Naive thymus-derived CD4-positive, alpha-beta T cell (primary cell): ENCODE measurements at regions not wholly inside any gene's neighbourhood (a gene's known extent, or its start where the extent isn't known, plus 50 kb on each side); places are given as distances from the start of the nearest gene placed in this dataset.

Experiments
- ATAC-seq: fragments of 150-1000 bp; cut with Tn5 transposase; 2 replicates; pipeline ENCODE4 v1.10.0; 2021; ENCODE audit warnings: mild to moderate bottlenecking, moderate library complexity
- CTCF ChIA-PET: fragments of 350-600 bp; sonication (Branson Sonifier 250); formaldehyde crosslinking; loops from one replicate; lab custom pipeline; 2021; ENCODE audit warnings: antibody characterized with exemption; lab: Charles Lee
- POLR2A ChIA-PET: fragments of 350-600 bp; sonication (Branson Sonifier 250); formaldehyde crosslinking; loops from one replicate; lab custom pipeline; 2021; ENCODE audit warnings: antibody characterized with exemption, inconsistent platforms; lab: Charles Lee
- DNase-seq, 9 donors: peaks; one replicate each; pipeline versions ENCODE4 v3.0.0 to v3.0.0-alpha.2; 2020 to 2022; ENCODE audit warnings: mixed read lengths in 1 of 9
- H3K27ac ChIP-seq: one replicate; pipeline ENCODE4 v1.7.0; 2013; ENCODE audit warnings: mild to moderate bottlenecking, low read depth, low read length, moderate library complexity
- H3K27me3 ChIP-seq, 2 donors: one replicate each; pipeline ENCODE4 v1.7.0; 2013; ENCODE audit warnings: low read length in 2 of 2, mild to moderate bottlenecking in 2 of 2, moderate library complexity in 2 of 2; ENCODE audit not compliant: control insufficient read depth in 2 of 2, insufficient read depth in 2 of 2
- H3K36me3 ChIP-seq, 3 experiments: 1 replicate in 2 of 3; 2 replicates in 1 of 3; pipeline ENCODE4 v1.7.0; 2013; ENCODE audit warnings: low read length in 3 of 3, mild to moderate bottlenecking in 3 of 3, moderate library complexity in 1 of 3; ENCODE audit not compliant: insufficient read depth in 3 of 3, control insufficient read depth in 2 of 3
- H3K4me1 ChIP-seq, 2 donors: one replicate each; pipeline ENCODE4 v1.7.0; 2013; ENCODE audit warnings: low read length in 2 of 2, mild to moderate bottlenecking in 2 of 2, moderate library complexity in 1 of 2; ENCODE audit not compliant: control insufficient read depth in 2 of 2, insufficient read depth in 2 of 2
- H3K4me3 ChIP-seq: 2 replicates; pipeline ENCODE4 v1.7.0; 2013; ENCODE audit warnings: mild to moderate bottlenecking, low read length
- H3K9me3 ChIP-seq, 3 experiments: 1 replicate in 2 of 3; 2 replicates in 1 of 3; pipeline ENCODE4 v1.7.0; 2013; ENCODE audit warnings: low read length in 3 of 3; ENCODE audit not compliant: control insufficient read depth in 2 of 3
- H3K27ac Mint-ChIP-seq, 9 donors: one replicate each; pipeline ENCODE4 v1.8.0; 2020 to 2022; ENCODE audit warnings: mixed read lengths in 9 of 9, mild to moderate bottlenecking in 8 of 9, moderate library complexity in 5 of 9, inconsistent platforms in 2 of 9
- H3K27me3 Mint-ChIP-seq, 5 donors: one replicate each; pipeline ENCODE4 v1.8.0; 2021 to 2022; ENCODE audit warnings: mixed read lengths in 5 of 5, mild to moderate bottlenecking in 1 of 5
- H3K36me3 Mint-ChIP-seq, 5 donors: one replicate each; pipeline ENCODE4 v1.8.0; 2020 to 2022; ENCODE audit warnings: mixed read lengths in 5 of 5, mild to moderate bottlenecking in 3 of 5, inconsistent platforms in 1 of 5
- H3K4me1 Mint-ChIP-seq, 7 donors: one replicate each; pipeline ENCODE4 v1.8.0; 2020 to 2022; ENCODE audit warnings: mixed read lengths in 7 of 7, mild to moderate bottlenecking in 3 of 7, inconsistent platforms in 1 of 7
- H3K4me3 Mint-ChIP-seq, 10 donors: one replicate each; pipeline ENCODE4 v1.8.0; 2020 to 2022; ENCODE audit warnings: mild to moderate bottlenecking in 10 of 10, mixed read lengths in 10 of 10, moderate library complexity in 6 of 10, inconsistent platforms in 2 of 10
- H3K9me3 Mint-ChIP-seq, 11 donors: one replicate each; pipeline ENCODE4 v1.8.0; 2020 to 2022; ENCODE audit warnings: mixed read lengths in 11 of 11, mild to moderate bottlenecking in 4 of 11, inconsistent platforms in 1 of 11, moderate library complexity in 1 of 11
- intact Hi-C, 2 donors: fragments of 100-400 bp; cut with micrococcal nuclease; formaldehyde crosslinking; loops; one replicate each; pipeline ENCODE4 v1.15.1; 2023

- no peaks in the 10 kb centered on the region for H3K4me1 Mint-ChIP-seq
These were observed 173.3 kb upstream of the PDGFD start for GRCh38 chr11:104337273-104337672.

GRCh38 chr11:104333977-104334376 lies 170.0 kb upstream of the PDGFD start:
- Histone ChIP-seq H3K4me1 (no peaks in the 10 kb centered on the region), H3K9me3 (no peaks in the 10 kb centered on the region), H3K36me3 (no peaks in the 10 kb centered on the region), H3K27ac (no peak overlapping the region), H3K27me3 (no peaks in the 10 kb centered on the region), H3K4me3 (no peak overlapping the region)
- no peaks in the 10 kb centered on the region for H3K4me1 Mint-ChIP-seq
- no peak for ATAC-seq
- ChIA-PET CTCF (no interaction called here), POLR2A (no interaction called here)
- no peak for DNase-seq
- no peaks in the 10 kb centered on the region for H3K36me3 Mint-ChIP-seq
- H3K9me3 Mint-ChIP-seq: peaks cover 0 to 4% (median 0%) of the 10 kb centered on the region in 11 donors
- H3K27me3 Mint-ChIP-seq: peaks cover 0 to 10% (median 0%) of the 10 kb centered on the region in 5 donors
- no peak overlapping the region for H3K4me3 Mint-ChIP-seq
- intact Hi-C loops: loop anchor here in 1 of 2 donors (2.0 kb wide), 1 partner anchor 651 kb away; no protein-coding TSS in a partner anchor
- no peak overlapping the region for H3K27ac Mint-ChIP-seq

More at GRCh38 chr11:104337273-104337672, 173.3 kb upstream of the PDGFD start:
- Histone ChIP-seq H3K36me3 (no peaks in the 10 kb centered on the region), H3K27ac (no peak overlapping the region), H3K4me1 (no peaks in the 10 kb centered on the region), H3K4me3 (no peak overlapping the region), H3K27me3 (no peaks in the 10 kb centered on the region), H3K9me3 (no peaks in the 10 kb centered on the region)
- peaks cover 0 to 10% (median 0%) of the 10 kb centered on the region in 5 donors for H3K27me3 Mint-ChIP-seq
- CTCF ChIA-PET: interaction anchor here (1.0 kb wide), 1 partner anchor 8 kb away, joined by 3 read pairs; no protein-coding TSS in a partner anchor
- no peak for ATAC-seq
- POLR2A ChIA-PET: no interaction called here
- no peak overlapping the region for H3K4me3 Mint-ChIP-seq
- intact Hi-C loops: no loop called here
- peaks cover 0 to 5% (median 0%) of the 10 kb centered on the region in 11 donors for H3K9me3 Mint-ChIP-seq
- no peak for DNase-seq
- no peaks in the 10 kb centered on the region for H3K36me3 Mint-ChIP-seq
- no peak overlapping the region for H3K27ac Mint-ChIP-seq

- DNase-seq (no peak), ATAC-seq (no peak)
- CTCF ChIA-PET: no interaction called here
- intact Hi-C loops: no loop called here
- no peak overlapping the region for H3K27ac ChIP-seq
- POLR2A ChIA-PET: no interaction called here
- H3K27me3 ChIP-seq: no peaks in the 10 kb centered on the region
- no peak overlapping the region for H3K4me3 Mint-ChIP-seq
- no peaks in the 10 kb centered on the region for H3K36me3 Mint-ChIP-seq
- no peak overlapping the region for H3K4me3 ChIP-seq
- H3K4me1 ChIP-seq: no peaks in the 10 kb centered on the region
- no peaks in the 10 kb centered on the region for H3K9me3 ChIP-seq
- peaks cover 0 to 10% (median 0%) of the 10 kb centered on the region in 5 donors for H3K27me3 Mint-ChIP-seq
- H3K9me3 Mint-ChIP-seq: peaks cover 0 to 4% (median 0%) of the 10 kb centered on the region in 11 donors
- H3K36me3 ChIP-seq: no peaks in the 10 kb centered on the region
- no peak overlapping the region for H3K27ac Mint-ChIP-seq
- H3K4me1 Mint-ChIP-seq: no peaks in the 10 kb centered on the region
These were observed 168.2 kb upstream of the PDGFD start for GRCh38 chr11:104332110-104332509.

GRCh38 chr11:104329078-104329665 lies 165.2 kb upstream of the PDGFD start:
- DNase-seq (no peak), ATAC-seq (no peak)
- Histone ChIP-seq H3K36me3 (no peaks in the 10 kb centered on the region), H3K9me3 (no peaks in the 10 kb centered on the region), H3K4me3 (no peak overlapping the region), H3K27me3 (no peaks in the 10 kb centered on the region), H3K4me1 (no peaks in the 10 kb centered on the region), H3K27ac (no peak overlapping the region)
- intact Hi-C loops: no loop called here
- ChIA-PET CTCF (interaction anchor here (0.7 kb wide), 1 partner anchor 9 kb away, joined by 3 read pairs; no protein-coding TSS in a partner anchor), POLR2A (no interaction called here)
- peaks cover 0 to 4% (median 0%) of the 10 kb centered on the region in 11 donors for H3K9me3 Mint-ChIP-seq
- H3K4me3 Mint-ChIP-seq: no peak overlapping the region
- H3K36me3 Mint-ChIP-seq: no peaks in the 10 kb centered on the region
- peaks cover 0 to 5% (median 0%) of the 10 kb centered on the region in 5 donors for H3K27me3 Mint-ChIP-seq
- no peak overlapping the region for H3K27ac Mint-ChIP-seq
- no peaks in the 10 kb centered on the region for H3K4me1 Mint-ChIP-seq

- no peak overlapping the region for H3K27ac Mint-ChIP-seq
- no peak overlapping the region for H3K27ac ChIP-seq
- H3K36me3 Mint-ChIP-seq: no peaks in the 10 kb centered on the region
- no peaks in the 10 kb centered on the region for H3K4me1 ChIP-seq
- POLR2A ChIA-PET: no interaction called here
- no peaks in the 10 kb centered on the region for H3K9me3 ChIP-seq
- ATAC-seq: no peak
- no peak for DNase-seq
- H3K4me1 Mint-ChIP-seq: no peaks in the 10 kb centered on the region
- H3K4me3 Mint-ChIP-seq: no peak overlapping the region
- intact Hi-C loops: no loop called here
- H3K27me3 Mint-ChIP-seq: no peaks in the 10 kb centered on the region
- CTCF ChIA-PET: no interaction called here
- H3K4me3 ChIP-seq: no peak overlapping the region
- H3K36me3 ChIP-seq: no peaks in the 10 kb centered on the region
- no peaks in the 10 kb centered on the region for H3K27me3 ChIP-seq
- peaks cover 0 to 3% (median 0%) of the 10 kb centered on the region in 11 donors for H3K9me3 Mint-ChIP-seq
These were observed 164.6 kb upstream of the PDGFD start for GRCh38 chr11:104328512-104328907.

GRCh38 chr11:104327861-104328511 lies 164.0 kb upstream of the PDGFD start:
- no peaks in the 10 kb centered on the region for H3K4me1 Mint-ChIP-seq
- no peak for ATAC-seq
- H3K27me3 Mint-ChIP-seq: no peaks in the 10 kb centered on the region
- CTCF ChIA-PET: no interaction called here
- no peaks in the 10 kb centered on the region for H3K36me3 Mint-ChIP-seq
- no peak for DNase-seq
- Histone ChIP-seq H3K9me3 (no peaks in the 10 kb centered on the region), H3K27me3 (no peaks in the 10 kb centered on the region), H3K4me3 (no peak overlapping the region), H3K4me1 (no peaks in the 10 kb centered on the region), H3K36me3 (no peaks in the 10 kb centered on the region), H3K27ac (no peak overlapping the region)
- H3K4me3 Mint-ChIP-seq: no peak overlapping the region
- H3K27ac Mint-ChIP-seq: no peak overlapping the region
- intact Hi-C loops: no loop called here
- POLR2A ChIA-PET: no interaction called here
- peaks cover 0 to 3% (median 0%) of the 10 kb centered on the region in 11 donors for H3K9me3 Mint-ChIP-seq

GRCh38 chr11:104325093-104325492 lies 161.1 kb upstream of the PDGFD start:
- H3K27ac ChIP-seq: no peak overlapping the region
- H3K27me3 Mint-ChIP-seq: peaks cover 0 to 5% (median 0%) of the 10 kb centered on the region in 5 donors
- H3K4me1 Mint-ChIP-seq: no peaks in the 10 kb centered on the region
- DNase-seq: no peak
- H3K9me3 Mint-ChIP-seq: peaks cover 0 to 3% (median 0%) of the 10 kb centered on the region in 11 donors
- no peaks in the 10 kb centered on the region for H3K4me1 ChIP-seq
- no peaks in the 10 kb centered on the region for H3K27me3 ChIP-seq
- ChIA-PET POLR2A (no interaction called here), CTCF (no interaction called here)
- intact Hi-C loops: no loop called here
- no peaks in the 10 kb centered on the region for H3K36me3 ChIP-seq
- no peak overlapping the region for H3K27ac Mint-ChIP-seq
- H3K4me3 Mint-ChIP-seq: no peak overlapping the region
- H3K9me3 ChIP-seq: no peaks in the 10 kb centered on the region
- no peak for ATAC-seq
- no peak overlapping the region for H3K4me3 ChIP-seq
- H3K36me3 Mint-ChIP-seq: no peaks in the 10 kb centered on the region
